Nephron (organoid): ENCODE measurements at regions not wholly inside any gene's neighbourhood (a gene's known extent, or its start where the extent isn't known, plus 50 kb on each side); places are given as distances from the start of the nearest gene placed in this dataset.

Source experiments
- H3K27ac Mint-ChIP-seq, 3 experiments: 2 replicates each; pipeline ENCODE4 v1.8.0; 2020; ENCODE audit warnings: mixed read lengths in 3 of 3, mild to moderate bottlenecking in 2 of 3, moderate library complexity in 1 of 3
- H3K27me3 Mint-ChIP-seq: 2 replicates; pipeline ENCODE4 v1.8.0; 2021; ENCODE audit warnings: low read depth, mild to moderate bottlenecking, moderate library complexity, mixed read lengths
- H3K36me3 Mint-ChIP-seq: 2 replicates; pipeline ENCODE4 v1.8.0; 2020; ENCODE audit warnings: low read depth, mixed read lengths
- H3K4me1 Mint-ChIP-seq: 2 replicates; pipeline ENCODE4 v1.8.0; 2020; ENCODE audit warnings: mixed read lengths
- H3K4me3 Mint-ChIP-seq, 3 experiments: 2 replicates each; pipeline ENCODE4 v1.8.0; 2020; ENCODE audit warnings: mild to moderate bottlenecking in 3 of 3, mixed read lengths in 3 of 3, moderate library complexity in 2 of 3
- H3K9me3 Mint-ChIP-seq: 2 replicates; pipeline ENCODE4 v1.8.0; 2020; ENCODE audit warnings: mixed read lengths
- TF ChIP-seq, protein P1 (sequence below), 3 experiments: fragments of 200-600 bp; sonication (generic); IDR thresholded peaks; one replicate each; pipeline ENCODE4 v1.5.0; 2021; ENCODE audit warnings: antibody characterized with exemption in 3 of 3; ENCODE audit not compliant: unreplicated experiment in 3 of 3

DNA sequence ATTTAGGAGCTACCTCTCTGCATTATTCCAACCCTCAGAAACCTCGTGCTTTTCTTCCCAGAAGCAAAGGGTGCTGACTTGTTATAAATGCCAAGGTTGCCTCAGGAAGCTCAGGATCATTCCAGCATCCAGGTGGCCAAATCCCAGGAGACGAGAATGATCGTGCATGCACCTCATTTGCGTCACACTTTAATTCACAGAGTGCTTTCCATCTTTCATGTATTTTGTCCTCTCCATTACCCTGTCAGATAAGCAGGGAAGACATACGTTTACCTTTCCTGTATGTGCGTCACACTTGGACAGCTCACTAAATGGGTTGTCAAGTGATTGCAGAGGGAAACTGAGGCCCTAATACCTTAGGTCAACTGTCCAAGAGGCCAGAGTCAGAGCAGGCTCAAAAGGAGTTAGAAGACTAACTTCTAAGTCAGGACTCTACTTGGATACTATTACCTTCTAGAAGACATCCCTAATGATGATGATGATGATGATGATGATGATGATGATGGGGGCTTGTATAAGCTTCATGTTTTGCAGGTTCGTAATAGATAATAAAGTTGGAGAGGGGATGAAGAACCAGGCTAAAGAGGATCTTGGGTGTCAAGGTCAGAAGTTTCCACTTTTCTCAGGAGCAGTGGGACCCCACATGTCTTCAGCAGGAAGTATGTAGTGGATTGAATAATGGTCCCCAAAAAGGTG, 150.6 kb upstream of the TNRC6C start:
- H3K27ac Mint-ChIP-seq: no peak overlapping the region
- peaks cover 45% of the 10 kb centered on the region for H3K27me3 Mint-ChIP-seq
- no peaks in the 10 kb centered on the region for H3K36me3 Mint-ChIP-seq
- H3K4me1 Mint-ChIP-seq: peaks cover 16% of the 10 kb centered on the region
- H3K9me3 Mint-ChIP-seq: no peaks in the 10 kb centered on the region
- H3K4me3 Mint-ChIP-seq: no peak overlapping the region
- TF ChIP-seq, protein P1, sequence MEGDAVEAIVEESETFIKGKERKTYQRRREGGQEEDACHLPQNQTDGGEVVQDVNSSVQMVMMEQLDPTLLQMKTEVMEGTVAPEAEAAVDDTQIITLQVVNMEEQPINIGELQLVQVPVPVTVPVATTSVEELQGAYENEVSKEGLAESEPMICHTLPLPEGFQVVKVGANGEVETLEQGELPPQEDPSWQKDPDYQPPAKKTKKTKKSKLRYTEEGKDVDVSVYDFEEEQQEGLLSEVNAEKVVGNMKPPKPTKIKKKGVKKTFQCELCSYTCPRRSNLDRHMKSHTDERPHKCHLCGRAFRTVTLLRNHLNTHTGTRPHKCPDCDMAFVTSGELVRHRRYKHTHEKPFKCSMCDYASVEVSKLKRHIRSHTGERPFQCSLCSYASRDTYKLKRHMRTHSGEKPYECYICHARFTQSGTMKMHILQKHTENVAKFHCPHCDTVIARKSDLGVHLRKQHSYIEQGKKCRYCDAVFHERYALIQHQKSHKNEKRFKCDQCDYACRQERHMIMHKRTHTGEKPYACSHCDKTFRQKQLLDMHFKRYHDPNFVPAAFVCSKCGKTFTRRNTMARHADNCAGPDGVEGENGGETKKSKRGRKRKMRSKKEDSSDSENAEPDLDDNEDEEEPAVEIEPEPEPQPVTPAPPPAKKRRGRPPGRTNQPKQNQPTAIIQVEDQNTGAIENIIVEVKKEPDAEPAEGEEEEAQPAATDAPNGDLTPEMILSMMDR (IDR thresholded peaks at IDR 0.05; ENCODE audit: unreplicated experiment in 3 of 3): no peak

DNA sequence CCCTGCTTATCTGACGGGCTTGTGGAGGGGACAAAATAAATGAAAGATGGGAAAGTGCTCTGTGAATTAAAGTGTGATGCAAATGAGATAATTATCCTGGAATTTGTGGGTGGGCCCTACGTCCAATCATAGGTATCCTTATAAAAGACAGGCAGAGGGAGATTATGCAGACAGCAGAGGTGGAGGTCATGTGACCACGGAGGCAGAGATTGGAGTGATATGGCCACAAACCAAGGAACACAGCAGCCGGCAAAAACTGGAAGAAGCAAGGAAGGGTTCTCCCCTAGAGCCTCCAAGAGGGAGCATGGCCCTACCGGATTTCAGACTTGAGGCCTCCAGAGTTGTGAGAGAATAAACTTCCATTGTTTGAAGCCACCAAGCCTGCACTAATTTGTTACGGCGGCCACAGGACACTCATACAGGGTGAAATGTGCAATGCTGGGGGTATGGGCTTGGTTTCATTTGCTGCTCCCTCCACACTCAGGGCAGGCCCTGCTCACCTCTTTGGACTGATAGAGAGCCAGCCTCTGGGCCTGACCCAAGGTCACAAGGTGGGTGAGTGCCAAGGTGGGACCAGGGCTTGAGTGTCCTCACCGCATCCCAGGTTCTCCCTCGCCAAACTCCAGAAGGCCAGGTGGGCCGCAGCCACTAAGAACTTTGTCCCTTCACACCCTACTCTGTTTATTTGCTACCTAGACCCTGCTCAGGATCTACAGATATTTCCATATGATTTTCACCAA, 149.6 kb upstream of the TNRC6C start:
- peaks cover 35% of the 10 kb centered on the region for H3K27me3 Mint-ChIP-seq
- TF ChIP-seq, protein P1 (IDR thresholded peaks at IDR 0.05; ENCODE audit: unreplicated experiment in 3 of 3): no peak
- H3K27ac Mint-ChIP-seq: no peak overlapping the region
- H3K9me3 Mint-ChIP-seq: no peaks in the 10 kb centered on the region
- no peaks in the 10 kb centered on the region for H3K36me3 Mint-ChIP-seq
- H3K4me1 Mint-ChIP-seq: peaks cover 12% of the 10 kb centered on the region
- no peak overlapping the region for H3K4me3 Mint-ChIP-seq

DNA sequence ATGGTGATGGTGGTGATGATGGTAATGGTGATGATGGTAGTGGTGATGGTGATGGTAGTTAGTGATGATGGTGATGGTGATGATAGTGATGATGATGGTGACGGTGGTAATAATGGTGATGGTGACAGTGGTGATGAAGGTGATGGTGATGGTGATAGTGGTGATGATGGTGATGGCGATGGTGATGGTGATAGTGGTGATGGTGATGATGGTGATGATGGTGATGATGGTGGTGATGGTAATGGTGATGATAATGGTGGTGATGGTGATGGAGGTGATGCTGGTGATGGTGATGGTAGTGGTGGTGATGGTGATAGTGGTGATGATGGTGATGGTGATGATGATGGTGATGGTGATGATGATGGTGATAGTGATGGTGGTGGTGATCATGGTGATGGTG, 148.7 kb upstream of the TNRC6C start:
- TF ChIP-seq, protein P1 (IDR thresholded peaks at IDR 0.05; ENCODE audit: unreplicated experiment in 3 of 3): no peak
- Mint-ChIP-seq H3K4me3 (no peak overlapping the region), H3K9me3 (no peaks in the 10 kb centered on the region), H3K27me3 (peaks cover 32% of the 10 kb centered on the region), H3K36me3 (no peaks in the 10 kb centered on the region), H3K4me1 (peaks cover 5% of the 10 kb centered on the region), H3K27ac (no peak overlapping the region)

- TF ChIP-seq, protein P1 (IDR thresholded peaks at IDR 0.05; ENCODE audit: unreplicated experiment in 3 of 3): no peak
- peaks cover 5% of the 10 kb centered on the region for H3K4me1 Mint-ChIP-seq
- H3K27me3 Mint-ChIP-seq: peaks cover 27% of the 10 kb centered on the region
- no peak overlapping the region for H3K4me3 Mint-ChIP-seq
- no peak overlapping the region for H3K27ac Mint-ChIP-seq
- H3K9me3 Mint-ChIP-seq: no peaks in the 10 kb centered on the region
- H3K36me3 Mint-ChIP-seq: no peaks in the 10 kb centered on the region
Observed at GRCh38 chr17:77810536-77810935, 148.0 kb upstream of the TNRC6C start.

DNA sequence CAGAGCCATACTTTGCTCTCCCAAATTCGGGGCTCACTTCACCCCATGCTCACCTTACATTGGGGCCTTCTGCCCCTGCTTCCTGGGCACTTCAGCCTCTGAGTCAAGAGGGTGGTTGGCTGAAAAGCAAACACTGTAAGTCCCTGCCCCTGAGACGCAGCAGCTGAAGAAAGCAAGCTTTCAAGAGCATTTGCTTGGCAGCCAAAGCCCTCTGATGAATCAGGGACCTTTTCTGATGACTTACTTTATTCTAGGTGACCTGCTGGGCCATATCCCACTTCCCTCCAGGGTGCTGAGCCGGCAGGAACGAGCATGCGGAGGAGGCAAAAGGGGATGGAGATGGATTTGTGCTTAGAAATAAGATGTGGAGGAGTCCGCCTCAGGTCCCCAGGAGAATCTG, 147.0 kb upstream of the TNRC6C start:
- H3K27ac Mint-ChIP-seq: no peak overlapping the region
- no peaks in the 10 kb centered on the region for H3K36me3 Mint-ChIP-seq
- H3K27me3 Mint-ChIP-seq: peaks cover 18% of the 10 kb centered on the region
- H3K4me1 Mint-ChIP-seq: peaks cover 5% of the 10 kb centered on the region
- TF ChIP-seq, protein P1 (IDR thresholded peaks at IDR 0.05; ENCODE audit: unreplicated experiment in 3 of 3): no peak
- H3K9me3 Mint-ChIP-seq: no peaks in the 10 kb centered on the region
- H3K4me3 Mint-ChIP-seq: no peak overlapping the region
